HEK293 (cell line): ENCODE measurements at regions not wholly inside any gene's neighbourhood (a gene's known extent, or its start where the extent isn't known, plus 50 kb on each side); places are given as distances from the start of the nearest gene placed in this dataset.

Experiments used
- CTCF ChIA-PET: fragments of 350-600 bp; formaldehyde crosslinking; extraction: SDS; loops from one replicate; lab custom pipeline; 2021; ENCODE audit warnings: antibody characterized with exemption; lab: Yijun Ruan, JAX
- POLR2A ChIA-PET: fragments of 300-600 bp; formaldehyde crosslinking; extraction: SDS; loops from one replicate; lab custom pipeline; 2020; ENCODE audit warnings: antibody characterized with exemption, inconsistent platforms; lab: Yijun Ruan, JAX
- H3K27ac ChIP-seq: fragments of 200-500 bp; sonication (Bioruptor generic); 2 replicates; pipeline ENCODE4 v1.5.1; 2014; ENCODE audit warnings: low read depth, low read length, control low read depth, inconsistent platforms; ENCODE audit errors: extremely low read depth
- H3K36me3 ChIP-seq, 2 experiments: fragments of 200-500 bp in 1 of 2; sonication (Bioruptor generic) in 1 of 2; 1 replicate in 1 of 2; 2 replicates in 1 of 2; pipeline ENCODE4 v1.5.1; 2014 to 2017; ENCODE audit warnings: inconsistent platforms in 2 of 2, low read length in 2 of 2; ENCODE audit not compliant: control insufficient read depth in 2 of 2, insufficient read depth in 1 of 2
- H3K4me1 ChIP-seq: fragments of 200-500 bp; sonication (Bioruptor generic); 2 replicates; pipeline ENCODE4 v1.5.1; 2014; ENCODE audit warnings: mild to moderate bottlenecking, low read length, inconsistent platforms; ENCODE audit not compliant: control insufficient read depth, insufficient read depth
- H3K4me3 ChIP-seq: 2 replicates; pipeline ENCODE4 v1.5.1; 2011; ENCODE audit warnings: low read depth, mild to moderate bottlenecking, control low read depth, low read length, moderate library complexity
- H3K9me3 ChIP-seq: fragments of 200-500 bp; sonication (Bioruptor generic); 2 replicates; pipeline ENCODE4 v1.5.1; 2014; ENCODE audit warnings: low read depth, low read length, inconsistent platforms; ENCODE audit not compliant: control insufficient read depth, insufficient read depth
- BCL6B ChIP-seq: fragments of 450-650 bp; formaldehyde crosslinking; IDR thresholded peaks from 2 replicates; pipeline ENCODE4 v1.5.1; 2017; ENCODE audit warnings: missing biosample characterization, missing genetic modification characterization
- GLIS2 ChIP-seq: fragments of 450-650 bp; formaldehyde crosslinking; IDR thresholded peaks from 2 replicates; pipeline ENCODE4 v1.5.1; 2016; ENCODE audit warnings: missing biosample characterization, missing genetic modification characterization
- KLF1 ChIP-seq: fragments of 450-650 bp; formaldehyde crosslinking; IDR thresholded peaks from 2 replicates; pipeline ENCODE4 v1.5.1; 2016; ENCODE audit warnings: missing biosample characterization, missing genetic modification characterization
- MZF1 ChIP-seq: fragments of 450-650 bp; formaldehyde crosslinking; IDR thresholded peaks from 2 replicates; pipeline ENCODE4 v1.5.1; 2017; ENCODE audit warnings: missing biosample characterization, missing genetic modification characterization, borderline replicate concordance
- OSR2 ChIP-seq: fragments of 450-650 bp; formaldehyde crosslinking; IDR thresholded peaks from 2 replicates; pipeline ENCODE4 v1.5.1; 2016; ENCODE audit warnings: missing biosample characterization, missing genetic modification characterization
- PRDM4 ChIP-seq: fragments of 450-650 bp; formaldehyde crosslinking; IDR thresholded peaks from 2 replicates; pipeline ENCODE4 v1.5.1; 2017; ENCODE audit warnings: missing biosample characterization, missing genetic modification characterization
- SP2 ChIP-seq: fragments of 450-650 bp; formaldehyde crosslinking; IDR thresholded peaks from 2 replicates; pipeline ENCODE4 v1.5.1; 2016; ENCODE audit warnings: missing biosample characterization, missing genetic modification characterization
- ZFHX2 ChIP-seq: fragments of 450-650 bp; formaldehyde crosslinking; conservative IDR thresholded peaks from 2 replicates; pipeline ENCODE4 v1.5.1; 2016; ENCODE audit warnings: missing biosample characterization, missing genetic modification characterization
- ZNF132 ChIP-seq: fragments of 450-650 bp; formaldehyde crosslinking; IDR thresholded peaks from 2 replicates; pipeline ENCODE4 v1.5.1; 2017; ENCODE audit warnings: missing biosample characterization, missing genetic modification characterization, borderline replicate concordance
- ZNF140 ChIP-seq: fragments of 450-650 bp; formaldehyde crosslinking; IDR thresholded peaks from 2 replicates; pipeline ENCODE4 v1.5.1; 2016; ENCODE audit warnings: missing biosample characterization, missing genetic modification characterization
- ZNF174 ChIP-seq: fragments of 450-650 bp; formaldehyde crosslinking; IDR thresholded peaks from 2 replicates; pipeline ENCODE4 v1.5.0; 2017; ENCODE audit warnings: missing biosample characterization, mild to moderate bottlenecking, missing genetic modification characterization
- ZNF23 ChIP-seq: fragments of 450-650 bp; formaldehyde crosslinking; IDR thresholded peaks from 2 replicates; pipeline ENCODE4 v1.5.1; 2016; ENCODE audit warnings: missing biosample characterization, missing genetic modification characterization, borderline replicate concordance
- ZNF366 ChIP-seq: fragments of 450-650 bp; formaldehyde crosslinking; conservative IDR thresholded peaks from 2 replicates; pipeline ENCODE4 v1.5.1; 2016; ENCODE audit warnings: missing biosample characterization, missing genetic modification characterization
- ZNF473 ChIP-seq: fragments of 450-650 bp; formaldehyde crosslinking; IDR thresholded peaks from 2 replicates; pipeline ENCODE4 v1.5.1; 2017; ENCODE audit warnings: missing biosample characterization, missing genetic modification characterization
- ZNF626 ChIP-seq: fragments of 450-650 bp; sonication (Bioruptor Pico); formaldehyde crosslinking; IDR thresholded peaks from 2 replicates; pipeline ENCODE4 v1.5.1; 2018; ENCODE audit warnings: missing biosample characterization, missing genetic modification characterization, inconsistent platforms
- ZNF629 ChIP-seq: fragments of 450-650 bp; formaldehyde crosslinking; IDR thresholded peaks from 2 replicates; pipeline ENCODE4 v1.5.1; 2017; ENCODE audit warnings: missing biosample characterization, missing genetic modification characterization
- ZNF768 ChIP-seq: fragments of 450-650 bp; formaldehyde crosslinking; IDR thresholded peaks from 2 replicates; pipeline ENCODE4 v1.5.1; 2018; ENCODE audit warnings: missing biosample characterization, mild to moderate bottlenecking, missing genetic modification characterization
- TF ChIP-seq, protein P1 (sequence below): fragments of 450-650 bp; formaldehyde crosslinking; IDR thresholded peaks from 2 replicates; pipeline ENCODE4 v1.5.1; 2016; ENCODE audit warnings: missing biosample characterization, missing genetic modification characterization
- TF ChIP-seq, protein P2 (sequence below): fragments of 450-650 bp; formaldehyde crosslinking; IDR thresholded peaks from 2 replicates; pipeline ENCODE4 v1.5.1; 2016; ENCODE audit warnings: missing biosample characterization, missing genetic modification characterization
- TF ChIP-seq, protein P3 (sequence below): fragments of 450-650 bp; formaldehyde crosslinking; IDR thresholded peaks from 2 replicates; pipeline ENCODE4 v1.5.1; 2016; ENCODE audit warnings: missing biosample characterization, missing genetic modification characterization

- TF ChIP-seq, protein P1, sequence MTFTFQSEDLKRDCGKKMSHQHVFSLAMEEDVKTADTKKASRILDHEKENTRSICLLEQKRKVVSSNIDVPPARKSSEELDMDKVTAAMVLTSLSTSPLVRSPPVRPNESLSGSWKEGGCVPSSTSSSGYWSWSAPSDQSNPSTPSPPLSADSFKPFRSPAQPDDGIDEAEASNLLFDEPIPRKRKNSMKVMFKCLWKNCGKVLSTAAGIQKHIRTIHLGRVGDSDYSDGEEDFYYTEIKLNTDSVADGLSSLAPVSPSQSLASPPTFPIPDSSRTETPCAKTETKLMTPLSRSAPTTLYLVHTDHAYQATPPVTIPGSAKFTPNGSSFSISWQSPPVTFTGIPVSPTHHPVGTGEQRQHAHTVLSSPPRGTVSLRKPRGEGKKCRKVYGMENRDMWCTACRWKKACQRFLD (tag by site-specific recombination) = no peak
- TF ChIP-seq ZNF629 (no peak), BCL6B (tag by site-specific recombination) (no peak), ZNF132 (tag by site-specific recombination) (no peak)
Observed at GRCh38 chr5:115064380-115064779, 105.3 kb downstream of the TRIM36 start (continued).

- H3K36me3 ChIP-seq = no peaks in the 10 kb centered on the region
- no peaks in the 10 kb centered on the region for H3K9me3 ChIP-seq
- no peak for TF ChIP-seq ZNF140 (tag by site-specific recombination)
- no peak for TF ChIP-seq ZNF174 (tag by site-specific recombination)
- TF ChIP-seq, all 188 proteins: peak for 0
- POLR2A ChIA-PET = no interaction called here
- H3K4me3 ChIP-seq = no peak overlapping the region
- H3K4me1 ChIP-seq = no peaks in the 10 kb centered on the region
- no peak overlapping the region for H3K27ac ChIP-seq
- CTCF ChIA-PET = no interaction called here
Observed at GRCh38 chr5:115054387-115054951, 115.2 kb downstream of the TRIM36 start.

GRCh38 chr5:115052948-115053347, 116.8 kb downstream of the TRIM36 start:
- ChIA-PET POLR2A (no interaction called here), CTCF (interaction anchor here (0.6 kb wide), 1 partner anchor 210 kb away, joined by 3 read pairs; the partner anchor contains the start of gene PGGT1B)
- H3K27ac ChIP-seq = no peak overlapping the region

More at GRCh38 chr5:115052948-115053347, 116.8 kb downstream of the TRIM36 start:
- H3K4me3 ChIP-seq = no peak overlapping the region
- no peaks in the 10 kb centered on the region for H3K36me3 ChIP-seq
- TF ChIP-seq SP2 = no peak
- TF ChIP-seq ZNF366 = no peak
- no peak for TF ChIP-seq ZNF473 (tag by site-specific recombination)
- TF ChIP-seq ZNF23 = no peak
- TF ChIP-seq, protein P2, sequence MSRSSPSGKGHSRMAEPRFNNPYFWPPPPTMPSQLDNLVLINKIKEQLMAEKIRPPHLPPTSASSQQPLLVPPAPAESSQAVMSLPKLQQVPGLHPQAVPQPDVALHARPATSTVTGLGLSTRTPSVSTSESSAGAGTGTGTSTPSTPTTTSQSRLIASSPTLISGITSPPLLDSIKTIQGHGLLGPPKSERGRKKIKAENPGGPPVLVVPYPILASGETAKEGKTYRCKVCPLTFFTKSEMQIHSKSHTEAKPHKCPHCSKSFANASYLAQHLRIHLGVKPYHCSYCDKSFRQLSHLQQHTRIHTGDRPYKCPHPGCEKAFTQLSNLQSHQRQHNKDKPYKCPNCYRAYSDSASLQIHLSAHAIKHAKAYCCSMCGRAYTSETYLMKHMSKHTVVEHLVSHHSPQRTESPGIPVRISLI (tag by site-specific recombination) = no peak
- TF ChIP-seq MZF1 (tag by site-specific recombination) = no peak
- TF ChIP-seq KLF1 = no peak
- no peak for TF ChIP-seq GLIS2 (tag by site-specific recombination)
- TF ChIP-seq OSR2 (tag by site-specific recombination) = no peak
- no peak for TF ChIP-seq ZFHX2 (tag by site-specific recombination)
- TF ChIP-seq BCL6B (tag by site-specific recombination) = no peak
- TF ChIP-seq PRDM4 (tag by site-specific recombination) = no peak
- TF ChIP-seq, protein P3, sequence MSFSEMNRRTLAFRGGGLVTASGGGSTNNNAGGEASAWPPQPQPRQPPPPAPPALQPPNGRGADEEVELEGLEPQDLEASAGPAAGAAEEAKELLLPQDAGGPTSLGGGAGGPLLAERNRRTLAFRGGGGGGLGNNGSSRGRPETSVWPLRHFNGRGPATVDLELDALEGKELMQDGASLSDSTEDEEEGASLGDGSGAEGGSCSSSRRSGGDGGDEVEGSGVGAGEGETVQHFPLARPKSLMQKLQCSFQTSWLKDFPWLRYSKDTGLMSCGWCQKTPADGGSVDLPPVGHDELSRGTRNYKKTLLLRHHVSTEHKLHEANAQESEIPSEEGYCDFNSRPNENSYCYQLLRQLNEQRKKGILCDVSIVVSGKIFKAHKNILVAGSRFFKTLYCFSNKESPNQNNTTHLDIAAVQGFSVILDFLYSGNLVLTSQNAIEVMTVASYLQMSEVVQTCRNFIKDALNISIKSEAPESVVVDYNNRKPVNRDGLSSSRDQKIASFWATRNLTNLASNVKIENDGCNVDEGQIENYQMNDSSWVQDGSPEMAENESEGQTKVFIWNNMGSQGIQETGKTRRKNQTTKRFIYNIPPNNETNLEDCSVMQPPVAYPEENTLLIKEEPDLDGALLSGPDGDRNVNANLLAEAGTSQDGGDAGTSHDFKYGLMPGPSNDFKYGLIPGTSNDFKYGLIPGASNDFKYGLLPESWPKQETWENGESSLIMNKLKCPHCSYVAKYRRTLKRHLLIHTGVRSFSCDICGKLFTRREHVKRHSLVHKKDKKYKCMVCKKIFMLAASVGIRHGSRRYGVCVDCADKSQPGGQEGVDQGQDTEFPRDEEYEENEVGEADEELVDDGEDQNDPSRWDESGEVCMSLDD (tag by site-specific recombination) = no peak
- TF ChIP-seq ZNF768 (tag by site-specific recombination) = no peak
- TF ChIP-seq ZNF626 (tag by site-specific recombination) = no peak
- H3K9me3 ChIP-seq = no peaks in the 10 kb centered on the region
- H3K4me1 ChIP-seq = no peaks in the 10 kb centered on the region
